SK-N-SH treated with all-trans-retinoic acid at 6 μM for 48 hours (cell line): ENCODE measurements at regions not wholly inside any gene's neighbourhood (a gene's known extent, or its start where the extent isn't known, plus 50 kb on each side); places are given as distances from the start of the nearest gene placed in this dataset.
"Not testable (repeated sequence)": the region's sequence is repeated elsewhere in the genome, so short reads cannot be mapped to it uniquely, and the experiment has no call there.

Experiments used
- ATAC-seq: fragments of 200-7000 bp; cut with Tn5 transposase; 3 replicates; pipeline ENCODE4 v1.9.1; 2020; ENCODE audit warnings: mild to moderate bottlenecking, moderate library complexity
- ARNTL ChIP-seq: fragments of 450-650 bp; formaldehyde crosslinking; IDR thresholded peaks from 2 replicates; pipeline ENCODE4 v1.5.0; 2020; ENCODE audit warnings: low read depth, mild to moderate bottlenecking, moderate library complexity, borderline replicate concordance
- CSDC2 ChIP-seq: fragments of 250-450 bp; sonication (Bioruptor Pico); IDR thresholded peaks from 2 replicates; pipeline ENCODE4 v1.5.0; 2020; ENCODE audit warnings: mild to moderate bottlenecking, moderate library complexity
- CSRNP3 ChIP-seq: fragments of 250-450 bp; sonication (Bioruptor Pico); IDR thresholded peaks from 2 replicates; pipeline ENCODE4 v1.5.1; 2021; ENCODE audit warnings: mild to moderate bottlenecking, moderate library complexity
- ESRRG ChIP-seq: fragments of 250-450 bp; sonication (Bioruptor Pico); IDR thresholded peaks from 2 replicates; pipeline ENCODE4 v1.6.1; 2021; ENCODE audit warnings: mild to moderate bottlenecking
- GLIS3 ChIP-seq: fragments of 250-450 bp; sonication (Bioruptor Pico); IDR thresholded peaks from 2 replicates; pipeline ENCODE4 v1.5.0; 2020; ENCODE audit warnings: mild to moderate bottlenecking, moderate library complexity
- ISL1 ChIP-seq: fragments of 250-450 bp; sonication (Bioruptor Pico); IDR thresholded peaks from 2 replicates; pipeline ENCODE4 v2.1.2; 2022; ENCODE audit warnings: mild to moderate bottlenecking, moderate library complexity
- OSR1 ChIP-seq: fragments of 250-450 bp; sonication (Bioruptor Pico); IDR thresholded peaks from 2 replicates; pipeline ENCODE4 v1.8.0; 2022; ENCODE audit warnings: moderate library complexity, mild to moderate bottlenecking, inconsistent platforms
- POU6F1 ChIP-seq: fragments of 250-450 bp; sonication (Bioruptor Pico); IDR thresholded peaks from 2 replicates; pipeline ENCODE4 v1.8.0; 2021; ENCODE audit warnings: low read depth, mild to moderate bottlenecking, moderate library complexity, borderline replicate concordance
- SNAI2 ChIP-seq: fragments of 250-450 bp; sonication (Bioruptor Pico); IDR thresholded peaks from 2 replicates; pipeline ENCODE4 v1.5.0; 2020; ENCODE audit warnings: mild to moderate bottlenecking, moderate library complexity
- TSHZ2 ChIP-seq: fragments of 250-450 bp; sonication (Bioruptor Pico); IDR thresholded peaks from 2 replicates; pipeline ENCODE4 v1.5.0; 2020; ENCODE audit warnings: mild to moderate bottlenecking, moderate library complexity
- ZC3H10 ChIP-seq: fragments of 250-450 bp; sonication (Bioruptor Pico); IDR thresholded peaks from 2 replicates; pipeline ENCODE4 v1.5.1; 2021; ENCODE audit warnings: mild to moderate bottlenecking, moderate library complexity
- ZFP3 ChIP-seq: fragments of 250-450 bp; sonication (Bioruptor Pico); IDR thresholded peaks from 2 replicates; pipeline ENCODE4 v1.5.0; 2020; ENCODE audit warnings: mild to moderate bottlenecking, moderate library complexity
- ZFP30 ChIP-seq: fragments of 450-650 bp; formaldehyde crosslinking; IDR thresholded peaks from 2 replicates; pipeline ENCODE4 v1.5.0; 2022; ENCODE audit warnings: mild to moderate bottlenecking, moderate library complexity
- ZNF70 ChIP-seq: fragments of 450-650 bp; formaldehyde crosslinking; IDR thresholded peaks from 2 replicates; pipeline ENCODE4 v1.5.0; 2020; ENCODE audit warnings: mild to moderate bottlenecking, moderate library complexity
- ZNF8 ChIP-seq: fragments of 450-650 bp; formaldehyde crosslinking; IDR thresholded peaks from 2 replicates; pipeline ENCODE4 v1.5.0; 2020; ENCODE audit warnings: mild to moderate bottlenecking, moderate library complexity
- TF ChIP-seq, protein P1 (sequence below): fragments of 250-450 bp; sonication (Bioruptor Pico); IDR thresholded peaks from 2 replicates; pipeline ENCODE4 v1.5.1; 2020; ENCODE audit warnings: low read depth, mild to moderate bottlenecking, moderate library complexity

DNA sequence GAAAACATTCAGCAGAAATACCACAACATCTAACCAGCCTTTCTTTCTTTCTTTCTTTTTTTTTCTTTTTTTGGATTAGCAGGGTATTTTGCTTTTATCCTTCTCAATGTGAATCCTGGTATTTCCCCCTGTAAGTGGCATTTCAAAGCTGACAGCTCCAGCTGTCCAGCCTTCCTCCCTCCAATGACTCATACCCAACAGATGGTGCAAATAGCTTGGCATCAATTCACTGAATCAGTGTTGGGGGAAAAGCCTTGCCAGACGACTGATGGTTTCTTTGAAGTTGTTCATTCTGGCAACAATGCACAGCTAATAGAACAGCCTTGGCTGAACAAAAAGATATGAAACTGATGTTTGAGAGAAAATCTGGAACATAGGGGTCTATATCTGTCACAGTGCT is 316.8 kb upstream of the STEAP1 start:
- ATAC-seq = peak; percentile 50; the same call in 2 of the 3 replicates
- TF ChIP-seq TSHZ2 (CRISPR knock-in tag) (no peak), ZFP3 (CRISPR knock-in tag) (no peak), ZC3H10 (no peak), ESRRG (no peak)

- ATAC-seq = no peak
- TF ChIP-seq CSDC2 (CRISPR knock-in tag) (no peak), OSR1 (CRISPR knock-in tag) (no peak), ZFP3 (CRISPR knock-in tag) (no peak), POU6F1 (no peak), ISL1 (CRISPR knock-in tag) (no peak)
These were observed 314.9 kb upstream of the STEAP1 start for GRCh38 chr7:89839329-89839728.

DNA sequence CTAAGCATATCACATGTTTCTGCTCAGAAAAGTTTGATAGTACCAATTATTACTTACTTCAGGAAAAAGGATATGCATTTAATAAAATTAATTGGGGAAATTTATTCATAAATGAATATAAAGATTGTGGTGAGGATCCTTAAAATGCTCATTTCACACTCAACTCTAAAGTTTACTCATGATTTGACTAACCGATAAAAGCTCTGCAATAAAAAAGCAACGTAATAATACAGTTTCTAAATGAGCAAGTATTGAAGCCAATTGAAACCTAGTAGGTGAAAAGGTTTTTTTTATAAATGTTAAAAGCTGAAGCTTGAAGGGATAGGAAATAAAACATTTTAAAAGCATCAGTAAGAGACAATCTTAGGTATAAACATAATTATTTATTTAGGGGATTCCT is 308.3 kb upstream of the STEAP1 start:
- no peak for TF ChIP-seq GLIS3 (CRISPR knock-in tag)
- no peak for ATAC-seq

DNA sequence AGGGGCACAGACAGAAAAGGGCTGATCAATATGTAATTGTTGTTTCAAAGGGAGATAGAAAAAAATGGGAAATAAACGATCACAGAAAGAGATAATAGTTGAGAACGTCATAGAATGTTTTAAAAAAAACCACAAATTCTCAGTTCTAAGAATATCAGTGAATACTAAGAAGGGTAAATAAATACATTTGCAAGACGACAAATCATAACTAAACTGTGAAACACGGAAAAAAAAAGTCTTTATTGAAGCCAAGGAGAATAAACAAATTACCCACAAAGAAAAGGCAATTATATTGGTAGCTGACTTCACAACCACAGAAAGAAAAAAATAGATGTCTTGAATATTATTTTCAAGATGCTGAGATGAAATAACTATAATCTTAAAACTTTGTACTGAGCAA is 305.2 kb upstream of the STEAP1 start:
- ATAC-seq = no peak
- no peak for TF ChIP-seq CSDC2 (CRISPR knock-in tag)
- TF ChIP-seq ZNF8 (CRISPR knock-in tag) = no peak
- no peak for TF ChIP-seq ISL1 (CRISPR knock-in tag)
- TF ChIP-seq ZFP30 (CRISPR knock-in tag) = no peak
- no peak for TF ChIP-seq ZNF70 (CRISPR knock-in tag)
- no peak for TF ChIP-seq POU6F1
- TF ChIP-seq ARNTL (CRISPR knock-in tag) = no peak
- no peak for TF ChIP-seq CSRNP3 (CRISPR knock-in tag)
- no peak for TF ChIP-seq TSHZ2 (CRISPR knock-in tag)
- TF ChIP-seq, all 23 proteins: peak for 0

GRCh38 chr7:89857053-89857452 is 297.2 kb upstream of the STEAP1 start:
- not testable (repeated sequence) for ATAC-seq

DNA sequence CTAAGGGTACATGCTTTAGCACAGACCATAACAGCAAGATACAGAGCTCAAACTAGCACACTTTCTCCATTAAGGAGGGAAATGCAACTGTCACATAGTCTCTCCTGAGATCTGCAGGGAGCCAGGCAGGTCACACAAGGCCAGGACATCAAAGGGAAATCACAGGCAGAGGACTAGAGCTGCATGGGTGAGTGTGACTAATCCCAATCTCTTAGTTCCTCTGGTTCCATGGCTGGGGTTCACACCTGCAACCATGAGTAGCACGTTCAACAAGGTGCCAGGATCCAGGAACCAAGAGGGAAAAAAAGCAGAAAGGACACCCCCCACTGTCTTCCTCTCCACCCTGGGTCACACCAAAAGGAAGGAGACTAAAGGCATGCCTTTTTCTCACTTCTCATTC is 296.5 kb upstream of the STEAP1 start:
- no peak for ATAC-seq
- no peak for TF ChIP-seq OSR1 (CRISPR knock-in tag)
- no peak for TF ChIP-seq POU6F1
- TF ChIP-seq ARNTL (CRISPR knock-in tag) = no peak
- no peak for TF ChIP-seq ZNF70 (CRISPR knock-in tag)
- no peak for TF ChIP-seq ISL1 (CRISPR knock-in tag)
- TF ChIP-seq, protein P1, sequence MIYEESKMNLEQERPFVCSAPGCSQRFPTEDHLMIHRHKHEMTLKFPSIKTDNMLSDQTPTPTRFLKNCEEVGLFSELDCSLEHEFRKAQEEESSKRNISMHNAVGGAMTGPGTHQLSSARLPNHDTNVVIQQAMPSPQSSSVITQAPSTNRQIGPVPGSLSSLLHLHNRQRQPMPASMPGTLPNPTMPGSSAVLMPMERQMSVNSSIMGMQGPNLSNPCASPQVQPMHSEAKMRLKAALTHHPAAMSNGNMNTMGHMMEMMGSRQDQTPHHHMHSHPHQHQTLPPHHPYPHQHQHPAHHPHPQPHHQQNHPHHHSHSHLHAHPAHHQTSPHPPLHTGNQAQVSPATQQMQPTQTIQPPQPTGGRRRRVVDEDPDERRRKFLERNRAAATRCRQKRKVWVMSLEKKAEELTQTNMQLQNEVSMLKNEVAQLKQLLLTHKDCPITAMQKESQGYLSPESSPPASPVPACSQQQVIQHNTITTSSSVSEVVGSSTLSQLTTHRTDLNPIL (CRISPR knock-in tag) = no peak
- no peak for TF ChIP-seq SNAI2
